ENCODE measurements at regions not wholly inside any gene's neighbourhood (a gene's known extent, or its start where the extent isn't known, plus 50 kb on each side); places are given as distances from the start of the nearest gene placed in this dataset.

DNA sequence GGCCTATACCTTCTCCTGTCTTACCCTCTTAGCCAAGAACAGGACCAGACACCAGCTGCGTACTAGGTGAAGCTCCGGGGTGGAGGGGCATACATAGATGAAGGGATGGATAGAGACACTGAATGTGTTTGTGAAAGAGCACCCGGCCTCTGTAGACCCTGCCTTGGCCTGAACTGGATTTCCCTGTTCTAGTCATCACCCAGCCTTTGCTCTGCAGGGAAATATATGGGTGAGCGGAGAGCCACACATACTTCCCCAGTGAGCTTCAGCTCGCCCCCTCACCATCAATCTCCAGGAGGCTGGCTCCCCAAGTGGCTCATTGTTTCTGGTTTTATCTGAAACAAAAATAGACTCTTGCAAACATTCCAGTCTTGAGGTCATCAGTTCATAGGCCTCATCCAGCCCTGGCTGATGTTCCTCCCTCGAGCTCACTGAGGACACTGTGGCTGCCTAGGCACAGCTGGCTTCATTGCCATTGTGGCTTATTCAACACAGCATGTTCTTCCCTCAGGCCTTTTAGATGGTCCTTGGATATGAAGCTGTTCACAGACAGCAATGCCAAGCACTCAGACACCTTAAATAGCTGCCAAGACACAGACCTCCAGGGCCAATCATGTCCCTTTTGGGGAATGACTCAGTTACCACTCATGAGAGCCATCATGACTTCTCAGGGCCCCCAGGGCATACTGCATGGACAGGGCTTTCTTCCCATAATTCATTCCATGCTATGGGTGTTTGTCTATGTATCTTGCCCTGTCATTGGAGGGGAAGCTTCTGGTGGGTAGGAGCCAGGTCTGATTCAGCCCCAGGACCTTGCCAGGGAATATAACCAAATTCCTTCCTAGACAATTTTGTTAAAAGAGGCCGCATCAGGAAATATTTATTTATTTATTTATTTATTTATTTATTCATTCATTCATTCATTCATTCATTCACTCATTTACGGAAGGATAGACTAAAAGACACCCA lies 82.4 kb downstream of the TTC32 start:
- Mint-ChIP-seq H3K9me3 (no peaks in the 10 kb centered on the region), H3K36me3 (ENCODE audit: low read depth) (no peaks in the 10 kb centered on the region), H3K27me3 (peaks cover 1% of the 10 kb centered on the region), H3K4me3 (no peak overlapping the region), H3K4me1 (no peaks in the 10 kb centered on the region), H3K27ac (no peak overlapping the region)
- DNase-seq (no peak), ATAC-seq (no peak)

GRCh38 chr2:19818543-19818942 lies 83.2 kb downstream of the TTC32 start:
- H3K27ac Mint-ChIP-seq: no peak overlapping the region
- H3K4me3 Mint-ChIP-seq: no peak overlapping the region
- H3K9me3 Mint-ChIP-seq: no peaks in the 10 kb centered on the region
- no peaks in the 10 kb centered on the region for H3K4me1 Mint-ChIP-seq
- H3K27me3 Mint-ChIP-seq: peaks cover 1% of the 10 kb centered on the region
- ATAC-seq (no peak), DNase-seq (no peak)
- H3K36me3 Mint-ChIP-seq (ENCODE audit: low read depth): no peaks in the 10 kb centered on the region

GRCh38 chr2:19818039-19818438 lies 83.7 kb downstream of the TTC32 start:
- H3K36me3 Mint-ChIP-seq (ENCODE audit: low read depth): no peaks in the 10 kb centered on the region
- no peak for DNase-seq
- ATAC-seq: no peak
- H3K27me3 Mint-ChIP-seq: peaks cover 1% of the 10 kb centered on the region
- no peak overlapping the region for H3K4me3 Mint-ChIP-seq
- H3K27ac Mint-ChIP-seq: no peak overlapping the region
- H3K4me1 Mint-ChIP-seq: no peaks in the 10 kb centered on the region
- no peaks in the 10 kb centered on the region for H3K9me3 Mint-ChIP-seq

DNA sequence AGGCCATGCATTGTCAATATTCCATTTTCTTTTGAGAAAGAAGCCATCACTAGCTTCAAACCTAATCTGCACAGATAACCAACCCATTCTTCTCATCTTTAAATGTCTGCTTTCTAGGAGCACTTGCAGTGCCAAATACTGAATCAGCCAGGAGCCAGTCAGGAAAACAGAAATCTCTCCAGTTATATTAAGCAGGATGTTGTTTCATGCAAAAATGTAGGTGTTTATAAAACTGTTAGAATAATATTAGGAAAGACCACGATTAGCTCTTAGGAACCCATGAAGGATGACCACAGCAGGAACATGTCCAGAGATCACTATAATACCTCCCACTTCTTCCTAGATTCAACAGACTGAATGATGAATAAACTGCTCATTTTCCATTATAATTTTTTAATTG lies 86.0 kb downstream of the TTC32 start:
- Mint-ChIP-seq H3K27ac (no peak overlapping the region), H3K4me3 (no peak overlapping the region), H3K27me3 (peaks cover 1% of the 10 kb centered on the region), H3K9me3 (no peaks in the 10 kb centered on the region), H3K4me1 (no peaks in the 10 kb centered on the region), H3K36me3 (ENCODE audit: low read depth) (no peaks in the 10 kb centered on the region)
- DNase-seq (no peak), ATAC-seq (no peak)

- no peaks in the 10 kb centered on the region for H3K36me3 Mint-ChIP-seq (ENCODE audit: low read depth)
- DNase-seq: no peak
- no peaks in the 10 kb centered on the region for H3K9me3 Mint-ChIP-seq
- ATAC-seq: no peak
- H3K27me3 Mint-ChIP-seq: no peaks in the 10 kb centered on the region
- H3K4me3 Mint-ChIP-seq: no peak overlapping the region
- no peak overlapping the region for H3K27ac Mint-ChIP-seq
- H3K4me1 Mint-ChIP-seq: no peaks in the 10 kb centered on the region
Measured at GRCh38 chr2:19812166-19812565, 89.6 kb downstream of the TTC32 start.

- H3K4me1 Mint-ChIP-seq: no peaks in the 10 kb centered on the region
- H3K27me3 Mint-ChIP-seq: no peaks in the 10 kb centered on the region
- ATAC-seq (no peak), DNase-seq (no peak)
- H3K27ac Mint-ChIP-seq: no peak overlapping the region
- no peaks in the 10 kb centered on the region for H3K9me3 Mint-ChIP-seq
- H3K4me3 Mint-ChIP-seq: no peak overlapping the region
- no peaks in the 10 kb centered on the region for H3K36me3 Mint-ChIP-seq (ENCODE audit: low read depth)
Measured at GRCh38 chr2:19811186-19811585, 90.6 kb downstream of the TTC32 start.

DNA sequence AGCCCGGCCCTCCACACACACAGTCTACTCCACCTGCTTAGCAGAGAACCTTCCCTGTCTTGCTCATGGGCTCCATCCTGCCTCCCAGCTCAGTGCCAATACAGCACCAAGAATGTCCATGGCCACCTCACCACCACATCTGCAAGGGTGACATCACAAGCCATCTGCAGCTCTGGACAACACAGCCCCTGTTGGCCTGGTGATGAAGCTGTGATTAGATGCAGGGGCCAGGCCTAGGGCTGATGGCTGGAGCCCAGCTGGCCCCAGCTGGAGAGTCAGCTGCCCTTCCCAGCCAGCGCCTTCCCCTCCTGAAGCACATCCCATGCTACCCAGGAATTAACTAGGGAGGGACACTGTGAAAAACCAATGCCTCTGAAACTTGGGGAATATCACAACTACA lies 91.1 kb downstream of the TTC32 start:
- no peak for ATAC-seq
- H3K4me1 Mint-ChIP-seq: no peaks in the 10 kb centered on the region
- H3K27me3 Mint-ChIP-seq: no peaks in the 10 kb centered on the region
- no peak overlapping the region for H3K27ac Mint-ChIP-seq
- H3K9me3 Mint-ChIP-seq: no peaks in the 10 kb centered on the region
- no peak for DNase-seq
- no peak overlapping the region for H3K4me3 Mint-ChIP-seq
- H3K36me3 Mint-ChIP-seq (ENCODE audit: low read depth): no peaks in the 10 kb centered on the region

DNA sequence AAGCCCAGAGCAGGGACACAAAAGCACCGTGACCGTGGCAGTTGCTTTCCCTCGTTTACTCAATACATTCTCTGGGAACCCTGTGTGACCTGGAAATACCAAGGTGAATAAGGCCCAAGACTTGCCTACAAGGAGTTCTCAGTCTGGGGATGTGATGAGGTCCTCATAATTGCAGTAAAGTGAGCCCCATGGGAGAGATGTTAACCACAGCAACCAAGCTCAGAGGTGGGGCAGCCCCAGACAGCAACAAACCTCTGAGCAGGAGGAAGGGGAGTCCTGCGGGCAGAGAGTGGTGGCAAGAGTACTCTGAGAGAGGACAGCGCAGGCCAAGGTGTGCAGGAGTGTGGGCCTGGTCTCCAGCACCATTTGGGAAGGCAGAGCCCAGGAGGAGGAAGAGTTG lies 91.6 kb downstream of the TTC32 start:
- ATAC-seq (no peak), DNase-seq (no peak)
- Mint-ChIP-seq H3K4me3 (no peak overlapping the region), H3K27ac (no peak overlapping the region), H3K4me1 (no peaks in the 10 kb centered on the region), H3K9me3 (no peaks in the 10 kb centered on the region), H3K27me3 (no peaks in the 10 kb centered on the region), H3K36me3 (ENCODE audit: low read depth) (no peaks in the 10 kb centered on the region)

DNA sequence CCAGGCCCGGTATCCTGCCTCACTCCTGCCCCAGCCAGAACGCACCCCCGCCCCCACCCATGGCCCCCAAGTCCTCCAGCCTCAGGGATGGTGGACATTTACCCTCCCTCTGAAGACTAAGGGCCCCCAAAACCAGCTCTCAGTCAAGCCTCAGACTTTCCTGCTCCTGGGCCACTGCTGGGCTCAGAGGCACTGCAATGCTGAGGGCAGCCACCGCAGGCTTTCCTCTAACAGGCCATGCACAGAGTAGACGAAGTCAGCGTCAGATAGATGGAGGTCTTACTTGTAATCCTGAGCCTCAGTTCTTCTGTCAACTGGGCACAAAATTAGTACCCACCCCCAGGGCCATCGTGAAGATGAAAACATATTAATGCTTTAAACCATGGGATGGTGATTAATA lies 92.6 kb downstream of the TTC32 start:
- ATAC-seq (no peak), DNase-seq (no peak)
- Mint-ChIP-seq H3K27me3 (no peaks in the 10 kb centered on the region), H3K27ac (no peak overlapping the region), H3K4me3 (no peak overlapping the region), H3K36me3 (ENCODE audit: low read depth) (no peaks in the 10 kb centered on the region), H3K4me1 (no peaks in the 10 kb centered on the region), H3K9me3 (no peaks in the 10 kb centered on the region)

- Mint-ChIP-seq H3K27ac (no peak overlapping the region), H3K9me3 (no peaks in the 10 kb centered on the region), H3K27me3 (peaks cover 2% of the 10 kb centered on the region), H3K36me3 (ENCODE audit: low read depth) (no peaks in the 10 kb centered on the region), H3K4me3 (no peak overlapping the region), H3K4me1 (no peaks in the 10 kb centered on the region)
- DNase-seq: no peak
- no peak for ATAC-seq
Measured at GRCh38 chr2:19807866-19808265, 93.9 kb downstream of the TTC32 start.

DNA sequence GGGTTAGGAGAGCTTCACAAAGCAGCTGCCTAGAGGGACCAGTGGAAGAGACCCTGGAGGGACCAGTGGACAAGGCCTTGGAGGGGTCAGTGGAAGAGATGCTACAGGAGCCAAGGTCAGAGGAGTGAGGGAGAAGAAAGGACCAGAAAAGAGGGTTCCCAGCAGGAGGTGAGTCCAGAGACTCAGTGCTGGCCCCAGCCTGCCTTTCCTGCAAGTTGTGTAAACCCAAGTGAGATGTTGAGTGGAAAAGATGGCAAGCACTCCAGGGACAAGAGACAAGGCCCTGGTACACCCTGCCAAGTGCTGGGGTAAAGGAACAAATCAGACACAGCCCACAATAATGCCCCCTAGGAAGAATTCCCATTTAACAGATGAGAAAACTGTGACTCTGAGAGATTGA lies 94.4 kb downstream of the TTC32 start:
- H3K9me3 Mint-ChIP-seq: no peaks in the 10 kb centered on the region
- no peak overlapping the region for H3K4me3 Mint-ChIP-seq
- H3K27ac Mint-ChIP-seq: no peak overlapping the region
- H3K4me1 Mint-ChIP-seq: no peaks in the 10 kb centered on the region
- DNase-seq: no peak
- H3K36me3 Mint-ChIP-seq (ENCODE audit: low read depth): no peaks in the 10 kb centered on the region
- peaks cover 2% of the 10 kb centered on the region for H3K27me3 Mint-ChIP-seq
- no peak for ATAC-seq

GRCh38 chr2:19806591-19806990 lies 95.2 kb downstream of the TTC32 start:
- Mint-ChIP-seq H3K27ac (no peak overlapping the region), H3K4me3 (no peak overlapping the region), H3K4me1 (no peaks in the 10 kb centered on the region), H3K36me3 (ENCODE audit: low read depth) (no peaks in the 10 kb centered on the region), H3K27me3 (peaks cover 2% of the 10 kb centered on the region), H3K9me3 (no peaks in the 10 kb centered on the region)
- ATAC-seq (no peak), DNase-seq (no peak)

DNA sequence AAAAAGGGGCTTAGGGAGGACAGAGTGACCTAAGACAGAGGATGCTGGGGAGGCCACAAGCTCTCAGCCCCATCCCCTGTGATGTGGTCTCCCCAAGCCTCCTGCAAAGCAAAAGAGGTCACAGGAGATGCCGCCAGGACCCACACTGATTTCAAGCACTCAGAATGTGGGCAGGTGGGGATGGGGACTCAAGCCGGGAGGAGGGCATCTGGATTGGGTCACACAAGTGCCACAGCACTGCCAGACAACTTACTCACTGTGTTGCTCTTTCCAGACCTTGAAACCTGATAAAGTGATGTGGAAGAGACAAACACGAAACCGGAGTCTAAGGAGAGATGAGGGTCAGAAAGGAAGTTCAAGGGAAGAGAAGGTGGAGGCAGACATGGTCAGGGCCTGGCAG lies 95.7 kb downstream of the TTC32 start:
- no peak overlapping the region for H3K4me3 Mint-ChIP-seq

DNA sequence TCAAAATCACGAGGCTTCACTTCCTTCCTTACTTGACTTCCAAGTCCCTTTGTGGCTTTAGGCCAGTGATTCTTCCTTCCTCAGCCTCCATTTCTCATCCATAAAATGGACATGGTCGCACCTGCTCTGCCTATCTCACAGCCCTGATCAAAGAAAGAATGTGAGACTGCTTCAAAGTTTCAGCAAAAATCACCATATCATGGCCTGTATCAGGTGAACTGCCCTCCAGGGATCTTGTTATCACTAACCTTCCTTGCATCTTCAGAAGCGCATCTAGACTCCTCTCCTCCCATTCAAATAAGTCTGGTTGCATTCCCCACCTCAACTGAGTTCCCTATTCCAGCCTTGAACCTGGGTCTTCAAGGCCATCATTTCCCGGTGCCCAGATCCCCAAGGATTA lies 96.5 kb downstream of the TTC32 start:
- ATAC-seq: no peak
- peaks cover 2% of the 10 kb centered on the region for H3K27me3 Mint-ChIP-seq
- H3K4me1 Mint-ChIP-seq: no peaks in the 10 kb centered on the region
- H3K9me3 Mint-ChIP-seq: no peaks in the 10 kb centered on the region
- no peak overlapping the region for H3K27ac Mint-ChIP-seq
- no peak for DNase-seq
- no peak overlapping the region for H3K4me3 Mint-ChIP-seq
- no peaks in the 10 kb centered on the region for H3K36me3 Mint-ChIP-seq (ENCODE audit: low read depth)

More for the DNA sequence above, 95.7 kb downstream of the TTC32 start:
- H3K27me3 Mint-ChIP-seq: peaks cover 2% of the 10 kb centered on the region
- no peak for ATAC-seq
- no peak for DNase-seq
- H3K9me3 Mint-ChIP-seq: no peaks in the 10 kb centered on the region
- no peak overlapping the region for H3K27ac Mint-ChIP-seq
- H3K36me3 Mint-ChIP-seq (ENCODE audit: low read depth): no peaks in the 10 kb centered on the region
- H3K4me1 Mint-ChIP-seq: no peaks in the 10 kb centered on the region

GRCh38 chr2:19804639-19805260 lies 97.0 kb downstream of the TTC32 start:
- H3K27ac Mint-ChIP-seq: no peak overlapping the region
- H3K36me3 Mint-ChIP-seq (ENCODE audit: low read depth): no peaks in the 10 kb centered on the region
- H3K4me1 Mint-ChIP-seq: no peaks in the 10 kb centered on the region
- no peaks in the 10 kb centered on the region for H3K9me3 Mint-ChIP-seq
- ATAC-seq (no peak), DNase-seq (no peak)
- H3K27me3 Mint-ChIP-seq: peaks cover 2% of the 10 kb centered on the region
- no peak overlapping the region for H3K4me3 Mint-ChIP-seq
